Hematopoietic multipotent progenitor cell treated with erythropoietin and hydrocortisone succinate and interleukin-3 and kit ligand, for 6 days (in vitro differentiated cells): ENCODE measurements at regions not wholly inside any gene's neighbourhood (a gene's known extent, or its start where the extent isn't known, plus 50 kb on each side); places are given as distances from the start of the nearest gene placed in this dataset.
"Not testable (repeated sequence)": the region's sequence is repeated elsewhere in the genome, so short reads cannot be mapped to it uniquely, and the experiment has no call there.

ENCODE experiments used
- DNase-seq: peaks from one replicate; pipeline ENCODE4 v3.0.0-alpha.2; 2015

DNA sequence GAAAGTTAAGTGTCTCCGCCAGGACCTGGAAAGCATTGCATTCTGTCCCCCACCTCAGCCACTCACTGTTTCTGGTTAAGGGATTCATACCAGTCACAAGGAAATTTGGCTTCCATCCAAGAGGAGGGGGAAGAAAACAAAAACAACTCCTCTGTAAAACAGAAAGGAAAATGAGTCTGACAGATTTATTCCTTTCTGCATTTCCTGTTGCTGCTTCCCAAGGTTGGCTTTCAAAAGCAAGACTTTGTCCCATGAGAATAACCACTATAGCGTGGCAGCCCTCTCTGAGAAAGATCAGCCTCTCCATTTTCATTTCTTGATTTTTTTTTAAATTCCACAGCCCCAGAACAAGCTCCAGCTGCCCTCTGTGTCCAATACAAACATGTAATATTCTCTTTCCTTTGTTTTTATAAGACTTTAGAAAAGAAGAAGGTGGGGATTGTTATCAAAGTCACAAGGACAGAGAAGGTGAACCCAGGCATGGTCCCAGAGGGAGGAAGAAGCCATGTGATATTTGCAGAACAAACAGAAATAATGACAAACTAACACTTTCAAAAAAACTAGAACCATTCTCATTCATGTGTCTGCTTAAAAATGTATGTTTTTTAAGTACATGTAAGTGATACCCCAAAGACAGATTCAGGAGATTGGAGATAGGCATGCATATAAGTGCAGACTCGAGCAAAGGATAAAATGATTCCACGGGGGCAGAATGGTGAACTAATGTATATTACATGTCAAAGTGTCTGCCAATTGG is 90.7 kb upstream of the DCLK2 start:
- DNase-seq: no peak

DNA sequence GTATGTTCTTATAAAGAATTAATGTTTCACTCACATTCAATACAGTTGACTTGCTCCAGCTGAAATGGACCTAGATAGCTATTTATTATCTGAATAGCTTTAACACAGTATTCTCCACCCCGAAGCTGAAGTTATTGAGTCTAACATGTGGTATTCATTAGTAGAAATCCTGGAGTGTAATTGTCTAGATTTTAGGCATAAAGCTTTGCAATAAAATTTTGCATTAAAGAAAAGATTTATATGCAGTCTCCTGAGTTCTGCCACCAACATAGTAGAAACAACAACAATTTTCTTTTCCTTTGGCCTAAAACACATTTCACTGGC is 90.2 kb upstream of the DCLK2 start:
- DNase-seq: no peak

DNA sequence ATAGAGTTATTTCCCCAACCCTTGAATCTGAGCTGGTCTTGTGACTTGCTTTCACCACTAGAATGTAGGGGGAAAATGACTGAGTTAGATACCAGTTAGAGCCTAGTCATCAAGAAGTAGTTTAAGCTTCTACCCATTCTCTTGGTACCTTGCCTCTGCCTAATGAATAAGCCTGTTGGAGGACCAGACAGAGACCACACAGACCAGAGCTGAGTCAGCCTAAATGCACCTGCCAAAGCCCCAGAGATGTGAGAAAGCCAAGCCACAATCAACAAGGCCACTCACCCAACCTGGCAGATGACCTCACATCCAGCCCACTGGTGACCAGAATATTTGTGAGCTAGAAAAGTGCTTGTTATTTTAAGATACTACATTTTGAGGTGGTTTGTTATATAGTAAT is 85.2 kb upstream of the DCLK2 start:
- no peak for DNase-seq

DNA sequence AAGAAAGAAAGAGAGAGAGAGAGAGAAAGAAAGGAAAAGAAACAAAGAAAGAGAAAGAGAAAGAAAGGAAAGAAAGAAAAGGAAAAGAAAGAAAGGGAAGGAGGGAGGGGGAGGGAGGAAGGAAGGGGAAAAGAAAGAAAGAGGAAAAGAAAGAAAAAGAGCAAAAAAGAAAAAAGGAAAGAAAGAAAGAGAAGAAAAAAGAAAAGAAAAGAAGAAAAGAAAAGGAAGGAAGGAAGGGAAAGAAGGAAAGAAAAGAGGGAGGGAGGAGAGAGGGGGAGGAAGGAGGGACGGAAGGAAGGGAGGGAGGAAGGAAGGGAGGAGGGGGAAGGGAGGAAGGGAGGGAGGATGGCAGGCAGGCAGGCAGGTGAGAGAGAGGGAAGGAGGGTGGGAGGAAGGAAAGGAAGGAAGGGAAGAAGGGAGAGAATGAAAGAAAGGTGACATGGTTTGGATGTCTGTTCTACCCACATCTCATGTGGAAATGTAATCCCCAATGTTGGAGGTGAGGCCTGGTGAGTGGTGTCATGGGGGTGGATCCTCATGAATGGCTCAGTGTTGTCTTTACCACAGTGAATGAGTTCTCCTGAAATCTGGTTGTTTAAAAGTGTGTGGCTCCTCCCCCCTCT is 83.0 kb upstream of the DCLK2 start:
- DNase-seq: no peak

DNA sequence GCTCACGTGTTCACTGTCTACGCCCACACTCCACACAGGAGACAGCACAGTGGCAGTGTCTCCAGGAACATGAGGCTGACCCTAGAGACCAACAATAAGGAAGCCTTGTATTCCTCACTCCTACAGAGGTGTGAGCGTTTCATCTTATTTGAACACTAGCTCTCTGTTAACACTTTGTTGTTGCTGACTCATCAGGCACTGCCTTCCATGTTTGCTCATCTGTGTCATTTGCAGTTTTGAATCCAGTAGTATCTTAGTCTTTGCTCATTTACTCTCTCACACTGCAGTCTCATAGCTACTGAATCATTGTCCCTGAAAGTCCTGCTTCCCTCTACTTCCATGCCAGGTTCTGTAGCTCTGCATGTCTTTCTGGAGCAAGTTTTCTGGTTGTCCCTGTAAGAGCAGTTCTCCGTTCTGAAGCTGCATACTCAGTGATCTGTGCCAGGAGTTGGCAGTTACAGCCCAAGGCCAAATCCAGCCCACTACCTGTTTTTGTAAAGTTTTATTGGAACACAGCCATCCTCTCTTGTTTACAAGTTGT is 80.3 kb upstream of the DCLK2 start:
- peak; percentile 9 for DNase-seq

DNA sequence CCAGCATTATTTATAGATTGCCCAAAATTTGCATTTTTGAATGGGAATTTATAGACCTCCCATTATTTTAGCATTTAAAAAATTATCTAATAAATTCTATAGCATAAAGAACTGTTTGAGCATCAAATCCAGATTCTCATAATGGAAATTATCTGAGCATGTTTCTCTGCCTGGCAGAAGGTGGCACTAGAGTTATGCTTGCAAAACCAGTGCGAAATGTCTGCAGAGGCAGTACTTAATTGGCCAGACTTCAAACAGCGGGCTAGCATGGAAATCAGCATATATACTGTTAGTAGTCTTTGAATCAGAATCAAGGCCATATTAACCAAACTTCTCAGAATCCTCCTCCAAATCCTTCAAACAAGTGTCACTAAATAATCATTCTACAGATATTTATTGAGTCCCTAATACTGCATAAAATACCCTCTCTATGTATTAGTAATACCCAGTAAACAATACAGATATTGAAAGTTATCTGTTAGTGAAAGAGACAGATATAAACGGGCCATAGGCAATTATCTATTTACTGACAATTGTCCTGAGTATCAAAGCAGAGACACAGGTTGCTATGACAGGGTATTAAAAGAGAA is 78.7 kb upstream of the DCLK2 start:
- peak; percentile 76 for DNase-seq

DNA sequence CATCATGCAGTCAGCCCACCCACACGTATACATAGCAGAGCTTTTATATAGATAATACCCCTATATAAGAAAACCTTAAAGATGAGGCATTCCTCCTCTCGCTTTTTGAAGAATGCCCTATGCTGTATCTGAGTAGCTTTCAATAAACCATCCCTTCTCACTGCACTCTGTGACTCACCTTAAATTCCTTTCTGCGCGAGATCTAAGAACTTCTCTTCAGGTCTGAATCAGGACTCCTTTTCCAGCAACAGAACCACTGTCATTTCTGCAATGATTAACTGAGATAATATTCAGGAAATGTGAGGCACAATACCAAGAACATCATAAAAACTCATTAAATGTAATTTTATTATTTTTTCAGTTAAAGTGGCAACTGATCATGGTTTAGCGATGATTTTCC is 76.4 kb upstream of the DCLK2 start:
- DNase-seq: no peak

DNA sequence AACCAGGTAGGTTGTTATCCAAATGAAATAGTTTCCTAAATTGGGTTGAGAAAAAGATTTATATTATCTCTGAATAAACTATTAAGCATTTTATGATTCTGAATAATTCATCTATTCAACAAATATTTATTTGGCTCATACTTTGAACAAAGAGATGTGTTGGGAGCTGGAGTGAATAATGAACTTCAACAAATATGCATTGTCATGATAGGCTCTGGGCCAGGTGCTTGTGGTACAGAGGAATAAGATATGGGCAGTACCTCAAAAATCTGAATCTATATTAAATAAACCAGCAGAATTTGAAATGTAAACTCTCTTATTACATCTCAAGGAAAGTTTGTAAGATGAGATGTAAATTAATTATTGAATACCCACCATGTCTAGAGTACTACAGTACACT is 75.7 kb upstream of the DCLK2 start:
- DNase-seq: peak; percentile 23

DNA sequence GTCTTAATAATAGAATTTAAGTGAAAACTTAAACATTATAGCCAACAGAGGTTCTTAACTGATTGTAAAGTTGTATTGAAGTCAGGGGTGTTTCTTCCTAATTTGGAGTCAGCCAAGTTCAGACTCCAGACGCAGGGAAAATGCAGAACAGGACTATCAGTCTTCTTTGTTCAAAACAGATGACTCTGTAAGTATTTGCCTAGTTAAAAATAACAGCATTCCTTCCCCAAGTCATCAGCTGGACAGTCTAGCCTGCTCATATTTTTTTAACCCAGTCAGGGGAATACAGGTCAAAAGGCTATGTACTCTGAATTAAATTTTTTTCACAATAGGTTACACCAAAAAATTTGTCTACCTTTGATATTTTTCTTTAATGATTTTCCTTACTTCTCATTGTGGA is 73.8 kb upstream of the DCLK2 start:
- DNase-seq: no peak

DNA sequence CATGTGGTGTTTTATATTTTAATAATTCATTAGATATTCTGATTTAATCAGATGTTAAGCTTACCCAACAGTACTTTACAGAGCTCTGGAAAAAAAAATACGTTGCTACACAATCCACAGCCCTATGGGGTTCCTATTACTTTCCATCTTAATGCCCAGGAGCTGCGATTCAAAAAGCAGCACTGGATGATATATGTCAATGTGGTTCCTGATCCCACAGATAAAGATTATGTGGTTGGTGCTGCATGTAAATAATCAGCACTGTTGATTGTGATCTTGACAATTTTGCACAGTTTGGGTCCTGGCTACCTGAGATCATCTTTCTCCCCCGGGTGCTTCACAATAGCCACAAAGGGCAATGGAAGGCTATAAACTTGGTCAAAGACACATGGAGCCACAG is 72.7 kb upstream of the DCLK2 start:
- DNase-seq: no peak

DNA sequence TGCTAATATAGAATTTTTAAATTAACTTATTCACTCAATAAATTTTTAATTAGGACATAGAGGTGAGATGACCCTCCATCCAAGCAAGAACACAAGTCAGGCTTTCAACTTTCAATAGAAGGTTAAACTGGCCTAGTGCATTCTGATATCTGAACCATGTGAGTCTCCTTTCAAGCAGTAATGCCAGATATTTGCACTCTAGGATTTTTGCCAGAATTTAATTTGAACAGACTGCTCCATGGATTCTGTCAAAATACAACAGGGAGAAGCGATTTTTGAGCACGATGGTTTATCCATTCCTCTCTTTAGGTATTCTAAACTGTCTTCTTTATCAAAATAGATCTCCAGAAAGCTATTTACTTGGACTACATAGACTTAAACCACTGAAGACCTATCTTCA is 72.0 kb upstream of the DCLK2 start:
- DNase-seq: no peak

DNA sequence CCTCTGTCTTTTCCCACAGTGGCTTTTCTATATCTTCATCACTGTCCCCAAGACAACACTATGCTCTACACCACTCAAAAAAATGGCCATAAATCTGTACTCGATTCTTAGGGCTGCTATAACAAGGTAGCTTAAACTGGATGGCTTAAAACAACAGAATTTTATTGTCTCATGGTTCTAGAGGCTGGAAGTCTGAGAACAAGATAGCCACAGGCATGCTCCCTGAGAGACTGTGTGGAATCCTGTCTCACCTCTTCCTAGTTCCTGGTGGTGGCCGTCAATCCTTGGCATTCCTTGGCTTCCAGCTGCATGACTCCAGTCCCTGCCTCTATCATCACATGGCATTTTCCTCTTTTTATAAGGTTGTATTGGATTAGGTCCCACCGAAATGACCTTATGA is 70.7 kb upstream of the DCLK2 start:
- no peak for DNase-seq

DNA sequence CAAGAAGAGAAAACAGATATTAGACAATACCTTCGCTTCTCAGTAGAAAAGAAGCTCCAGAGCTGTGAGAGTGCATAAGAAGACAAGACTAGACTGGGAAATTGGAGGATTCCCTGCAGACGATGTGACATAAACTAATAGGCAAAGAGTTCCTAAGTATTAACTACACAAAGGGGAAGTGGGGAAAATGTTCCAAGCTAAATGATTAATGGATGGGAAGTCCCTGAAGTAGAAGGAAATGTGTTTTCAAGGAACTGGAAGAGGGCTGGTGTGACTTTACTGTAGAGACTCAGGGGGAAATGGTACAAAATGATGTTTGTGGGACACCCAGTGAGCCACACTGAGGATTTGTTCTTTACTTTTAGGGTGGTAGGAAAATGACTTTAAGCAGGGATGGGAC is 69.7 kb upstream of the DCLK2 start:
- no peak for DNase-seq

DNA sequence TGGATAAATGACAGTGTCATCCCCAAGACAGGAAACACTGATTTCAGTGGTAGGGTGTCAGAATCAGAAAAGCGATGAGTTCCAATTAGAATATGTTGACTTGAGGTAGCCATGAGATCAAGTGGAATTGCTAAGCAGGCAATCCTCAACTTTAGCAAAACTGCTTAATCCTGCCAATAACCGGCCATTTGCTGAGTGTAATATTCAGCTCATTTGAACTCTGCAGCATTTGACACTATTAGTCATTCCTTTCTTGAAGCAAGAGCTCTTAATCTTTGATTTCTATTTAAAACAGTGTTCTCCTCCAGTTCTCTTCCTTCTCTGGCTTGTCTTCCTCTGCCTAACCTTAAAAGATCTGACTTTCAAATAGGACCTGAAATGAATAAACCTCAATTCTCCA is 68.7 kb upstream of the DCLK2 start:
- DNase-seq: no peak

DNA sequence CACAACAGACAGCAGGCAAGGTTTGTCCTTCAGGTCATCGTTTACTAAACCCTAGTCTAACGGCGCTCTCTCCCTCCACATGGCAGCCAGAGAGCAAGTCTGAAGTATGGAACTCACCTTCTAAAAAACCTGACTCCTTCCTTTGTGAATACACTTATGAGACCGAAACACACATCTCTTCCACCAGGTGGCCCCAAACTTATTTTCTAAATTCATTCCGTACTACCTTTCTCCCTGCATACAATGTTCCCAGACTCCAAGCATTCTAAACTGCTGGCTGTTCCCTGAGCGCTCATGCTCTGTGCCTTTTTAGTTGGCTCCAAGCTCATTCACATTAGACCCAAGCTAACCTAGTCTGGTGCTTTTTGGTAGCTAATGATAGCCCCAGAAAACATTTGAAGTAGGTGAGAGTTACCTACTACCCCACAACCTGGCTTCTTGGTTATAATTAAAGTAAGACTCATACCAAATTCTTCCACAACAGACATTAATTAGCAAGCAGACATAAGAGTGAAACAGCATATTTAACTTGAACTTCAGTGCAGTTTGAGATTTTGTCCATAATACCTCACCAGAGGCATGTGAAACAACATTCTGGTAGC is 67.6 kb upstream of the DCLK2 start:
- DNase-seq: peak; percentile 56

DNA sequence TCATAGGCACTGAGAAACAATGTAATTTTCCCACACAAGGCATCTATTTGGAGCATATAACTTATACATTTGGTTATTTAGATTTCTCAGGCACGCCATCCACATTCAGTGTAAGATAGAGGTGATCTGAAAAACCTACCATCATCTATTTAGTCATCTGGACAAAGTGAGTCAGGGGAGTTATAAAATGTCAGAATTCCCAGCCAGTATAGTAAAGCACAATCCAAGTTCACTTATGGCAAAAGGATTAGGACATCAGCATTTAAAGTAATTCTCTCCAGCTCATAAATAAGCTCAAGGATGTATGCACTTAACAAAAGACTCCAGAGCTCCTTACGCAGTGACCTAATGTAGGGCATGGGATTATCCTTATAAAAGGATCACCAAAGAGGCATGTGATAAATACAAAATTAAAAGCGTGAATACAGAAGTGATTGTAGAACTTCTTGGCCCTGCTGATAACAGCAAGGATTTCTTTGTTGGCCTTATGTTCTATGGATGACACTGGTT is 65.3 kb upstream of the DCLK2 start:
- DNase-seq: no peak

DNA sequence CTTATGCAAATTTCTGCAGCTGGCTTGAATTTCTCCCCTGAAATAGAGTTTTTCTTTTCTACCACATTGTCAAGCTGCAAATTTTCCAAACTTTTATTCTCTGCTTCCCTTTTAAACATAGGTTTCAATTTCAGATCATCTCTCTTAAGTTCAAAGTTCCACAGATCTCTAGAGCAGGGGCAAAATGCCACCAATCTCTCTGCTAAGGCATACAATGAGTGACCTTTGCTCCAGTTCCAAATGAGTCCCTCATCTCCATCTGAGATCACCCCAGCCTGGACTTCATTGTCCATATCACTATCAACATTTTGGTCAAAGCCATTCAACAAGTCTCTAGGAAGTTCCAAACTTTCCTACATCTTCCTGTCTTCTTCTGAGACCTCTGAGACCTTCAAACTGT is 62.3 kb upstream of the DCLK2 start:
- DNase-seq: not testable (repeated sequence)

DNA sequence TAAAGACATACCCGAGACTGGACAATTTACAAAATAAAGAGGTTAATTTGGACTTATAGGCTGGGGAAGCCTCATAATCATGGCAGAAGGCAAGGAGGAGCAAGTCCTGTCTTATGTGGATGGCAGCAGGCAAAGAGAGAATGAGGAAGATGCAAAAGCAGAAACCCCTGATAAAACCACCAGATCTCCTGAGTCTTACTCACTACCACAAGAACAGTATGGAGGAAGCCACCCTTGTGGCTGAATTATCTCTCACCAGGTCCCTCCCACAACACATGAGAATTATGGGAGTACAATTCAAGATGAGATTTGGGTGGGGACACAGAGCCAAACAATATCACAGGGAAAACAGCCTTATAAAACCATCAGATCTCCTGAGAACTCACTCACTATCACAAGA is 61.6 kb upstream of the DCLK2 start:
- peak; percentile 10 for DNase-seq

DNA sequence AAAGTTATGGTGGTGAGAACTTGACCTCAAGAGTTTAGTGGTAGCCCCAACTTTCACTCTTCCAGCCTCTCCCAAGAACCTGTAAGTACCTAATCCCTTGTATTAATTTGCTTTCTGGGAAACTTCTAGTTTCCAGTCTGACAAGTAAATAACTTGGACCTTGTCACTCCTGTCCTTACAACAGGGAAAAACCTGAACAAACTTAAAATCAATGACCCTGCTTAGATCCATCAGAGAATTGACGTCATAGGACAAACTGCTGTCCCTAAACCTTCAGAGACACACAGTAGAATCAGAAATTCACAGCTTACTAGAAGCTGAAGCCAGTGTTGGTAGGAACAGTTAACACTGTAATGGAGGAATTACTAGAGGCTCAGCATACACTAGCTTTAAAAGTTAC is 60.0 kb upstream of the DCLK2 start:
- DNase-seq: no peak

DNA sequence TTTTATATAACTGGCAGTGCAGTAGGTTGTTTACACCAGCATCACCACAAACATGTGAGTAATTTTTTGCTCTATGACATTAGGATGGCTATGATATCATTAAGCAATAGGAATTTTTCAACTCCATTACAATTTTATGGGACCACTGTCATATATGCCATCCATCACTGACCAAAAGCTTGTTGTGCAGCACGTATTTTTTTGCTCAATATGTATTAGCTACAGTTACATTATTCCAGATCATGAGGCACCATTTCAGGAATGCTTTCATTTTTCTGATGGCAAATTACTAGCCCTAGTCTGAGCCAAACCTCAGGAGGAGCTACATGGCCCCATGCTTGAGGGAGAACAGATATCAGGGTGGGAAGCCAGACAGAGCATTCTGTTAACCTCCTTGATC is 56.8 kb upstream of the DCLK2 start:
- DNase-seq: no peak

DNA sequence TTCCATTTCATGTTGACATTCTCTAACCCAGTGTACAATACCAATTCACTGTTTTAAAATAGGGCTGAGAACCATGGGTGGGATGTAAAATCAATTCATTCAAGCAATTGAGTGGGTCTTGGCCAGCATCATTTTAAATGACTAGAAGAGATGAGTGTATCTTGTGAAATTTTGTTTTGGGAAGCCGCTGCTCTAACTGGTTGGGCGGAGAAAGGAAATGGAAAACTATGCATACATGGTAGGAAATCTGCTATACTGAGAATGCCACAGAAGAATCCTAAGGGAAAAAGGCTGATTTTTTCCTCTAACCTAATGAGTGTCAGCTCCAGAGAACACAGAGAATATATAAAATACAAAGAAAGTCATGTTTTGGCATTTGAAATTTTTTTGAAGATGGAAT is 54.8 kb upstream of the DCLK2 start:
- no peak for DNase-seq

DNA sequence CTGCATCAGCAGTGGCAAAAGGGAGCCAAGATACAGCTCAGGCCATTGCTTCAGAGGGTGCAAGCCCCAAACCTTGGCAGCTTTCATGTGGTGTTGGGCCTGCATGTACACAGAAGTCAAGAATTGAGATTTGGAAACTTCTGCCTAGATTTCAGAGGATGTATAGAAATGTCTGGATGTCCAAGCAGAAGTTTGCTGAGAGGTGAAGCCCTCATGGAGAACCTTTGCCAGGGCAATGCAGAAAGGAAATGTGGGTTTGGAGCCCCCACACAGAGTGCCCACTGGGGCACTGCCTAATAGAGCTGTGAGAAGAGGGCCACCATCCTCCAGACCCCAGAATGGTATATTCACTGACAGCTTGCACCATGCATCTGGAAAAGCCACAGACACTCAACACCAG is 51.3 kb upstream of the DCLK2 start:
- not testable (repeated sequence) for DNase-seq
